Thyroid gland (tissue), 4 donors: ENCODE measurements at regions not wholly inside any gene's neighbourhood (a gene's known extent, or its start where the extent isn't known, plus 50 kb on each side); places are given as distances from the start of the nearest gene placed in this dataset.

ENCODE experiments used
- DNase-seq, 2 donors: peaks; one replicate each; pipeline ENCODE4 v3.0.0-alpha.2; 2019
- H3K27ac ChIP-seq, 3 donors: fragments of 200-600 bp; sonication (generic); 1 replicate in 2 of 3; 2 replicates in 1 of 3; pipeline ENCODE4 v1.5.1; 2016 to 2019; ENCODE audit warnings: mild to moderate bottlenecking in 1 of 3, moderate library complexity in 1 of 3
- H3K27me3 ChIP-seq: fragments of 200-600 bp; sonication (generic); one replicate; pipeline ENCODE4 v1.5.1; 2019
- H3K36me3 ChIP-seq, 2 donors: fragments of 200-600 bp; sonication (generic); one replicate each; pipeline ENCODE4 v1.5.1; 2016 to 2019
- H3K4me1 ChIP-seq, 2 donors: fragments of 200-600 bp; sonication (generic); one replicate each; pipeline ENCODE4 v1.5.1; 2017 to 2019
- H3K4me3 ChIP-seq, 3 donors: fragments of 200-600 bp; sonication (generic); replicated peaks in 1 of 3; 1 replicate in 2 of 3; 2 replicates in 1 of 3; pipeline ENCODE4 v1.5.1; 2016; ENCODE audit warnings: mild to moderate bottlenecking in 1 of 3
- H3K9me3 ChIP-seq: fragments of 200-600 bp; sonication (generic); one replicate; pipeline ENCODE4 v1.5.1; 2017
- POLR2A ChIP-seq, 2 donors: fragments of 450-650 bp; IDR thresholded peaks; one replicate each; pipeline ENCODE4 v1.6.1; 2017; ENCODE audit warnings: antibody characterized with exemption in 2 of 2, mild to moderate bottlenecking in 2 of 2, moderate library complexity in 1 of 2
- WGBS, 2 donors: methylation state at CpG; one replicate each; pipeline ENCODE4 v1.1.5; 2017; 5-methylcytosine and 5-hydroxymethylcytosine counted together
- intact Hi-C: fragments of 100-400 bp; cut with DNase I; formaldehyde crosslinking; loops from one replicate; pipeline ENCODE4 v1.15.1; 2023
- TF ChIP-seq, protein P1 (sequence below), 6 experiments: fragments of 200-600 bp in 3 of 6; fragments of 450-650 bp in 3 of 6; sonication (generic) in 3 of 6; IDR thresholded peaks; one replicate each; pipeline ENCODE4 v1.5.1; 2016 to 2019; ENCODE audit warnings: antibody characterized with exemption in 6 of 6, mild to moderate bottlenecking in 2 of 6, inconsistent platforms in 1 of 6, moderate library complexity in 1 of 6

DNA sequence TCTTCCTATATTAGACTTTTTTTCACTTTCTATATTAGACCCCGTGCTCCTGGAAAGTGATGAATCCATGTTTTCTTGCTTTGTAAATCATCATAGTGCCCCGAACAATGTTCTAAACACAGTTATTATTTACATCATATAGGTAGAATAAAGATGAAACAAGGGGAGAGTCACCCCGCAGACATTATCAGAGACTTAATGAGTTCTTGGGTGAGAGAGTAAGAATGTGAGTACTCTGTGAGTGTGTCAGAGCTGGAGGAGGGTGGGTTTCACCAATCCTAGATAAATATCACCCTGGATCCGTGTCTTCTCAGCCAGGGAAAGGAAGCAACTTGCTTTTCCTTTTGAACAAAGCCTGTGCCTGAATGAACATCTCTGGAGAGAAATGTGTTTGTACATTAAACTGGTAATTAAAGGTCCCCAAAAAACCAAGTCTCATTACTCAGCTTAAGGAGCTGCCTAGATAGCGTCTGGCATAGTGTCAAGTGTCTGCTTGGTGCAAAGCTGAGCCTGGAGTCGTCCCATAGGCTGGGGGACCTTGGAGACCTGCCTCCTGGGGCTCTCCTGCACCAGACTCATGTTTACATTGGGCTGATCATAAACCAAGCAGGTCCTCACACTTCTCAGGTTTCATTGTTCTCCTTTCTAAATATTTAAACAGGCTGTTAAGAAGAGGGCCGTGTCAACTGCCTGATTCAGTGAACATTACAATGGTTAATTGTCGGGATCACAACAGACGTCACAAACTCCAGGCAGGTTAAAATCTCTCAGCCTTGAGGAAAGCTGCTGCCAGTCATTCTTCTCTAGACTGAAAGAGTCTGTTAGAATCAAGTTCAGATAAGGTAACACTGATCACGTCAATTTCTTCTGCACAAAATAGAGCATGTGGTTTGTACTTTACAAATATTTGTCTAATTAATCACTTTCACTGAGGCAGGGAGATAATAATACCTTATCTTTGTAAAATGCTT is 179.7 kb upstream of the MYLIP start:
- Histone ChIP-seq H3K27ac (no peak overlapping the region), H3K4me3 (no peak overlapping the region), H3K36me3 (no peaks in the 10 kb centered on the region), H3K27me3 (no peaks in the 10 kb centered on the region), H3K4me1 (peaks cover 7 to 9% of the 10 kb centered on the region in 2 donors), H3K9me3 (no peaks in the 10 kb centered on the region)
- intact Hi-C loops, result no loop called here
- TF ChIP-seq, protein P1, sequence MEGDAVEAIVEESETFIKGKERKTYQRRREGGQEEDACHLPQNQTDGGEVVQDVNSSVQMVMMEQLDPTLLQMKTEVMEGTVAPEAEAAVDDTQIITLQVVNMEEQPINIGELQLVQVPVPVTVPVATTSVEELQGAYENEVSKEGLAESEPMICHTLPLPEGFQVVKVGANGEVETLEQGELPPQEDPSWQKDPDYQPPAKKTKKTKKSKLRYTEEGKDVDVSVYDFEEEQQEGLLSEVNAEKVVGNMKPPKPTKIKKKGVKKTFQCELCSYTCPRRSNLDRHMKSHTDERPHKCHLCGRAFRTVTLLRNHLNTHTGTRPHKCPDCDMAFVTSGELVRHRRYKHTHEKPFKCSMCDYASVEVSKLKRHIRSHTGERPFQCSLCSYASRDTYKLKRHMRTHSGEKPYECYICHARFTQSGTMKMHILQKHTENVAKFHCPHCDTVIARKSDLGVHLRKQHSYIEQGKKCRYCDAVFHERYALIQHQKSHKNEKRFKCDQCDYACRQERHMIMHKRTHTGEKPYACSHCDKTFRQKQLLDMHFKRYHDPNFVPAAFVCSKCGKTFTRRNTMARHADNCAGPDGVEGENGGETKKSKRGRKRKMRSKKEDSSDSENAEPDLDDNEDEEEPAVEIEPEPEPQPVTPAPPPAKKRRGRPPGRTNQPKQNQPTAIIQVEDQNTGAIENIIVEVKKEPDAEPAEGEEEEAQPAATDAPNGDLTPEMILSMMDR (IDR thresholded peaks at IDR 0.05), result no peak
- TF ChIP-seq POLR2A (IDR thresholded peaks at IDR 0.05), result no peak
- 47 to 51% methylated on average over 10 of the region's 10 CpGs for WGBS, 2 donors
- DNase-seq, result no peak

DNA sequence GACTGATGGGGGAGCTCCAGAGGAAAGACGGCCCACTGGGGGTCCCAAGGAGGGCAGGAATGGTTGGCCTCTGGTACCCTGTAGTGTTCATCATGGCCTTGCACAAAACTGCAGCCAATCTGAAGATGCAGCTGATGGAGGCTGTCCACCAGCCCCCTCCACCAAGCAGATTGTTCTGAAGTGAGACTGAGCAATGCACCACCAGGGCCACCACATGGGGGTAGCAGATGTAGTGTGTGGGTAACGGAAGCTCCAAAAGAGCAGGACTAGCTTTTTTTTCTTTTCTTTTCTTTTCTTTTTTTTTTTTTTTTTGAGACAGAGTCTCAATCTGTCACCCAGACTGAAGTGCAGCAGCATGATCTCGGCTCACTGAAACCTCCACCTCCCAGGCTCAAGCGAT is 181.0 kb upstream of the MYLIP start:
- no peaks in the 10 kb centered on the region for H3K9me3 ChIP-seq
- H3K27ac ChIP-seq, result no peak overlapping the region
- intact Hi-C loops, result no loop called here
- H3K4me3 ChIP-seq, result no peak overlapping the region
- WGBS, 2 donors, result 95 to 96% methylated on average over 4 of the region's 4 CpGs
- H3K36me3 ChIP-seq, result no peaks in the 10 kb centered on the region
- no peaks in the 10 kb centered on the region for H3K27me3 ChIP-seq
- no peak for TF ChIP-seq POLR2A (IDR thresholded peaks at IDR 0.05)
- TF ChIP-seq, protein P1 (IDR thresholded peaks at IDR 0.05), result no peak
- DNase-seq, result no peak
- H3K4me1 ChIP-seq, result peaks cover 5 to 7% of the 10 kb centered on the region in 2 donors

DNA sequence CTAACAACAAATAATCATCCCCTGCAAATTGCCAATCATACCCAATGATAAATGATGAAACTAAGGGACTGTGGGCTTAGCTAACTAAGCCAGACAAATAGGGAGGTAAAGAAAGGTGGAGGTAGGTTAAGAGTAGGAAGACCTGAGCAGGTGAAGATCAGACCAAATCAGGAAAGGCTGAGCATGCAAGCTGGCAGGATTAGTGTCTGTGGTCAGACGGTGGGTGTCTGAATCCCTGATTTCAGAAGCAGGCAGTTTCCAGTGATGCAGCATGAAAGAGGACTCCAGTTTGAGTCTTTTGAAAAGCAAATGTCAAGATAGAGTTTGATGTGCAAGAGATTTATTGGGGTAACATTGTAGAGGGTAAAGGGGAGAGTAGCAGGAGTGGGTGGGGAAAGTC is 181.4 kb upstream of the MYLIP start:
- Histone ChIP-seq H3K4me1 (peaks cover 2 to 3% of the 10 kb centered on the region in 2 donors), H3K27me3 (no peaks in the 10 kb centered on the region), H3K36me3 (no peaks in the 10 kb centered on the region), H3K27ac (no peak overlapping the region), H3K9me3 (no peaks in the 10 kb centered on the region), H3K4me3 (no peak overlapping the region)
- intact Hi-C loops, result no loop called here
- DNase-seq, result no peak
- 91 to 94% methylated on average over 1 of the region's 1 CpG for WGBS, 2 donors
- TF ChIP-seq, protein P1 (IDR thresholded peaks at IDR 0.05), result no peak

DNA sequence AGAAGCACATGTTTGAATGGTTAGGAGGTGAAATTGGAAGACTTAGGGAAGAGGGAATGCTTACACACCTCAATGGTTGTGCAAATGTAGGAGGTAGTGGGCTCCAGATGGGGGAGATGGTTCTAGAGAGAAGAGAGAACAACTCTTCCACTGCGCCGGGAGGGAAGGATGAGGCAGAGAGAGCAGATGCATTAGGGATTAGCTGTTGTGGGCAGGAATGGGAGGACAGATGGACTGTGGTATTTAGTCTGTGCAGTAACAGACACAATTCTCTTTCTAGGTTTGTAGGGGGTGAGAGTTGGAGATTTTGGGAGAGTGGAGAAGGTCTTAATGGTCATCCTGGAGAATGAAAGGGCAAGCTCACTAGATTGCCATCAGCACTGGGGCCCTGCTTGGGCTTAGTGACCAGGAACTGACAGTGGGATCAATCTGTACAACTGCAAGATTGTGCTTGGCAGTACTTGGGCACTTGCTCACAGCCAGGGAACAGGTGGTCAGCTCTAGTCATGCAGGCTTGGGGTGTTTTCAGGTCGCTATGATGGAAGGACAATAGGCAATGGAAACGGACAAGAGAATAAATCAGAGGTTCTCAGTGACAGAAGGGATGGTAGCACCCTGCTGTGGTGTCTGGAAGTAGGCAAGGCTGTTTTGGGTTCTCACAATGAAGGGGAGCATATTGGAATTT is 182.0 kb upstream of the MYLIP start:
- intact Hi-C loops, result no loop called here
- DNase-seq, result no peak
- H3K4me1 ChIP-seq, result no peaks in the 10 kb centered on the region
- H3K9me3 ChIP-seq, result no peaks in the 10 kb centered on the region
- no peaks in the 10 kb centered on the region for H3K36me3 ChIP-seq
- no peaks in the 10 kb centered on the region for H3K27me3 ChIP-seq
- WGBS, 2 donors, result 93% methylated on average over 4 of the region's 4 CpGs
- no peak overlapping the region for H3K4me3 ChIP-seq
- H3K27ac ChIP-seq, result no peak overlapping the region
- TF ChIP-seq, protein P1 (IDR thresholded peaks at IDR 0.05), result no peak
- no peak for TF ChIP-seq POLR2A (IDR thresholded peaks at IDR 0.05)
